HCT116 (cell line): ENCODE measurements at regions not wholly inside any gene's neighbourhood (a gene's known extent, or its start where the extent isn't known, plus 50 kb on each side); places are given as distances from the start of the nearest gene placed in this dataset.

Experiments used
- ATAC-seq: fragments of 200-7000 bp; cut with Tn5 transposase; 2 replicates; pipeline ENCODE4 v1.9.1; 2020; ENCODE audit warnings: mild to moderate bottlenecking, moderate library complexity
- BruUV-seq: library from RNA; stranded (reverse); fragments of 400-500 nt; replicated peaks from 2 replicates; lab custom pipeline; 2021; lab: Mats Ljungman, UMichigan
- CTCF ChIA-PET: fragments of 300-600 bp; sonication (Branson Sonifier 250); formaldehyde crosslinking; loops from one replicate; lab custom pipeline; 2021; ENCODE audit warnings: antibody characterized with exemption; lab: Charles Lee
- POLR2A ChIA-PET: fragments of 300-600, 350-600 bp; sonication (Branson Sonifier 250); formaldehyde crosslinking; loops from one replicate; lab custom pipeline; 2021; ENCODE audit warnings: antibody characterized with exemption; lab: Charles Lee
- RAD21 ChIA-PET, 2 experiments: fragments of 300-600 bp; sonication (Branson Sonifier 250); formaldehyde crosslinking; loops; one replicate each; lab custom pipeline; 2023; ENCODE audit warnings: low total read pairs in 2 of 2; ENCODE audit not compliant: uncharacterized antibody in 2 of 2, unreplicated experiment in 2 of 2, low non-redundant PET in 1 of 2; lab: Charles Lee
- DNase-seq: peaks from one replicate; pipeline ENCODE4 v3.0.0-alpha.2; 2010; ENCODE audit warnings: low read depth, low spot score
- H2AFZ ChIP-seq: fragments of 200-600 bp; shearing (Covaris generic), sonication (generic); 2 replicates; pipeline ENCODE4 v1.6.1; 2017; ENCODE audit warnings: low read depth, mixed run types, mixed read lengths, antibody characterized with exemption, low read length; ENCODE audit not compliant: poor library complexity, severe bottlenecking
- H3K27ac ChIP-seq: 2 replicates; pipeline ENCODE4 v1.5.1; 2012; ENCODE audit warnings: low read depth, low read length
- H3K27me3 ChIP-seq: fragments of 200-600 bp; sonication (generic); 2 replicates; pipeline ENCODE4 v1.6.1; 2016; ENCODE audit warnings: mixed run types, low read length, mixed read lengths; ENCODE audit not compliant: insufficient read depth
- H3K36me3 ChIP-seq, 2 experiments: fragments of 200-500 bp in 1 of 2; fragments of 200-600 bp in 1 of 2; sonication (Bioruptor generic) in 1 of 2; sonication (generic) in 1 of 2; 2 replicates each; pipeline versions ENCODE4 v1.5.1 to v1.6.1; 2014 to 2016; ENCODE audit warnings: low read length in 2 of 2, inconsistent platforms in 1 of 2, mixed read lengths in 1 of 2, mixed run types in 1 of 2; ENCODE audit not compliant: insufficient read depth in 2 of 2, control insufficient read depth in 1 of 2
- H3K4me1 ChIP-seq, 2 experiments: fragments of 200-600 bp in 1 of 2; sonication (generic) in 1 of 2; 2 replicates each; pipeline versions ENCODE4 v1.5.1 to v1.6.1; 2012 to 2017; ENCODE audit warnings: low read length in 2 of 2, inconsistent platforms in 1 of 2, mild to moderate bottlenecking in 1 of 2, mixed read lengths in 1 of 2, mixed run types in 1 of 2, moderate library complexity in 1 of 2; ENCODE audit not compliant: insufficient read depth in 2 of 2, control insufficient read depth in 1 of 2
- H3K4me2 ChIP-seq: fragments of 200-600 bp; sonication (generic); 2 replicates; pipeline ENCODE4 v1.6.1; 2017; ENCODE audit warnings: mixed run types, low read length, mixed read lengths
- H3K4me3 ChIP-seq, 2 experiments: fragments of 200-600 bp in 1 of 2; sonication (generic) in 1 of 2; replicated peaks in 1 of 2; 2 replicates each; pipeline ENCODE4 v1.5.1; 2011 to 2016; ENCODE audit warnings: low read length in 2 of 2, control low read depth in 1 of 2, low read depth in 1 of 2, mild to moderate bottlenecking in 1 of 2, mixed read lengths in 1 of 2, mixed run types in 1 of 2
- H3K79me2 ChIP-seq: fragments of 200-600 bp; sonication (generic); 2 replicates; pipeline ENCODE4 v1.6.1; 2017; ENCODE audit warnings: mild to moderate bottlenecking, mixed run types, low read length, moderate library complexity, mixed read lengths; ENCODE audit not compliant: insufficient read depth
- H3K9ac ChIP-seq: fragments of 200-600 bp; sonication (generic); 2 replicates; pipeline ENCODE4 v1.6.1; 2016; ENCODE audit warnings: low read length, mixed read lengths
- H3K9me2 ChIP-seq: fragments of 200-600 bp; sonication (generic), shearing (Covaris generic); 2 replicates; pipeline ENCODE4 v1.6.1; 2017; ENCODE audit warnings: mixed run types, mild to moderate bottlenecking, moderate library complexity; ENCODE audit not compliant: insufficient read depth
- H3K9me3 ChIP-seq, 2 experiments: fragments of 200-500 bp in 1 of 2; fragments of 200-600 bp in 1 of 2; sonication (Bioruptor generic) in 1 of 2; sonication (generic) in 1 of 2; 2 replicates each; pipeline ENCODE4 v1.6.1; 2014 to 2017; ENCODE audit warnings: low read length in 2 of 2, mixed read lengths in 2 of 2, inconsistent platforms in 1 of 2, low read depth in 1 of 2, mild to moderate bottlenecking in 1 of 2, mixed run types in 1 of 2, moderate library complexity in 1 of 2; ENCODE audit not compliant: control insufficient read depth in 1 of 2, insufficient read depth in 1 of 2
- H4K20me1 ChIP-seq: fragments of 200-600 bp; sonication (generic), shearing (Covaris generic); 2 replicates; pipeline ENCODE4 v1.6.1; 2017; ENCODE audit warnings: mixed run types, mild to moderate bottlenecking, moderate library complexity; ENCODE audit not compliant: insufficient read depth
- ATF3 ChIP-seq: IDR thresholded peaks from 2 replicates; pipeline ENCODE4 v1.6.1; 2012
- CBX3 ChIP-seq: IDR thresholded peaks from 2 replicates; pipeline ENCODE4 v1.6.1; 2012; ENCODE audit warnings: low read depth
- CEBPB ChIP-seq: IDR thresholded peaks from 2 replicates; pipeline ENCODE4 v1.6.1; 2012; ENCODE audit warnings: low read depth
- ELF1 ChIP-seq: IDR thresholded peaks from 2 replicates; pipeline ENCODE4 v1.6.1; 2012; ENCODE audit warnings: low read depth, borderline replicate concordance
- EZH2 ChIP-seq: fragments of 200-600 bp; sonication (generic); IDR thresholded peaks from 2 replicates; pipeline ENCODE4 v1.6.1; 2017; ENCODE audit warnings: antibody characterized with exemption, mixed run types
- JUND ChIP-seq: IDR thresholded peaks from 2 replicates; pipeline ENCODE4 v1.6.1; 2012
- MAX ChIP-seq: IDR thresholded peaks from 2 replicates; pipeline ENCODE4 v1.6.1; 2012
- REST ChIP-seq: IDR thresholded peaks from 2 replicates; pipeline ENCODE4 v1.6.1; 2012; ENCODE audit warnings: low read depth
- SIN3A ChIP-seq: IDR thresholded peaks from 2 replicates; pipeline ENCODE4 v1.6.1; 2012; ENCODE audit warnings: low read depth
- SP1 ChIP-seq: IDR thresholded peaks from 2 replicates; pipeline ENCODE4 v1.6.1; 2012; ENCODE audit warnings: low read depth
- TCF7L2 ChIP-seq: IDR thresholded peaks from 2 replicates; pipeline ENCODE4 v1.7.0; 2011; ENCODE audit warnings: borderline replicate concordance, inconsistent platforms; ENCODE audit not compliant: insufficient read depth, insufficient read length; ENCODE audit errors: extremely low read depth
- YY1 ChIP-seq: IDR thresholded peaks from 2 replicates; pipeline ENCODE4 v1.6.1; 2011; ENCODE audit warnings: low read length, low read depth, moderate library complexity, mild to moderate bottlenecking; ENCODE audit not compliant: insufficient replicate concordance; ENCODE audit errors: extremely low read depth
- ZFX ChIP-seq: fragments of 450-650 bp; IDR thresholded peaks from 2 replicates; pipeline ENCODE4 v1.6.1; 2017
- ZNF274 ChIP-seq: fragments of 200-500 bp; sonication (Bioruptor generic); IDR thresholded peaks from 2 replicates; pipeline ENCODE4 v1.6.1; 2014; ENCODE audit warnings: mild to moderate bottlenecking, low read depth, low read length, inconsistent platforms
- intact Hi-C: fragments of 100-400 bp; cut with micrococcal nuclease; formaldehyde crosslinking; loops from 2 replicates; pipeline ENCODE4 v1.10.0; 2022

GRCh38 chr15:37520026-37520425 is 414.4 kb upstream of the TMCO5A start (continued):
- TF ChIP-seq ATF3 (no peak), CEBPB (no peak), SP1 (no peak), MAX (no peak), ELF1 (no peak)

GRCh38 chr15:37520882-37521281 is 413.6 kb upstream of the TMCO5A start:
- Histone ChIP-seq H3K79me2 (no peaks in the 10 kb centered on the region), H3K4me1 (no peaks in the 10 kb centered on the region), H3K9me2 (no peaks in the 10 kb centered on the region), H3K4me2 (no peak overlapping the region), H2AFZ (no peak overlapping the region), H3K9ac (no peak overlapping the region), H3K9me3 (no peaks in the 10 kb centered on the region), H3K27ac (no peak overlapping the region), H3K36me3 (no peaks in the 10 kb centered on the region), H4K20me1 (no peaks in the 10 kb centered on the region), H3K27me3 (0 out of 2 replicates have a peak, but pooled peaks cover 3% of the 10 kb centered on the region), H3K4me3 (no peak overlapping the region)
- CTCF ChIA-PET, result no interaction called here
- intact Hi-C loops, result no loop called here
- ATAC-seq (no peak), DNase-seq (no peak)
- RAD21 ChIA-PET, result no interaction called here
- no TSS peak for BruUV-seq
- POLR2A ChIA-PET, result no interaction called here
- no peak for TF ChIP-seq CBX3
- no peak for TF ChIP-seq REST
- no peak for TF ChIP-seq ZNF274
- no peak for TF ChIP-seq YY1
- no peak for TF ChIP-seq TCF7L2
- TF ChIP-seq ZFX, result no peak
- no peak for TF ChIP-seq SP1
- no peak for TF ChIP-seq SIN3A
- TF ChIP-seq JUND, result no peak
- no peak for TF ChIP-seq MAX
- no peak for TF ChIP-seq EZH2
- TF ChIP-seq, all 23 proteins: peak for 0
